Suppressor macrophage treated with lipopolysaccharide for 1 hour (primary cell): ENCODE measurements at regions not wholly inside any gene's neighbourhood (a gene's known extent, or its start where the extent isn't known, plus 50 kb on each side); places are given as distances from the start of the nearest gene placed in this dataset.

ENCODE experiments used
- DNase-seq, 3 donors: peaks; one replicate each; pipeline ENCODE4 v3.0.0-alpha.2; 2020 to 2022

- DNase-seq = no peak
These were observed 1281.0 kb upstream of the NXPH2 start for GRCh38 chr2:140061240-140061639.

GRCh38 chr2:140057928-140058327, 1277.7 kb upstream of the NXPH2 start:
- DNase-seq = no peak

- no peak for DNase-seq
These were observed 1261.6 kb upstream of the NXPH2 start for GRCh38 chr2:140041811-140042210.

- no peak for DNase-seq
These were observed 1261.0 kb upstream of the NXPH2 start for GRCh38 chr2:140041239-140041638.

- no peak for DNase-seq
These were observed 1253.4 kb upstream of the NXPH2 start for GRCh38 chr2:140033638-140034037.

GRCh38 chr2:140027966-140028365, 1247.8 kb upstream of the NXPH2 start:
- DNase-seq = no peak

- no peak for DNase-seq
These were observed 1247.1 kb upstream of the NXPH2 start for GRCh38 chr2:140027320-140027719.

- no peak for DNase-seq
These were observed 1243.1 kb upstream of the NXPH2 start for GRCh38 chr2:140023291-140023690.

- DNase-seq = no peak
These were observed 1238.4 kb upstream of the NXPH2 start for GRCh38 chr2:140018541-140018940.

GRCh38 chr2:140014204-140014546, 1234.0 kb upstream of the NXPH2 start:
- DNase-seq = no peak

- no peak for DNase-seq
These were observed 1233.5 kb upstream of the NXPH2 start for GRCh38 chr2:140013545-140014203.

- no peak for DNase-seq
These were observed 1231.1 kb upstream of the NXPH2 start for GRCh38 chr2:140011287-140011686.

- DNase-seq = no peak
These were observed 1221.9 kb upstream of the NXPH2 start for GRCh38 chr2:140002110-140002509.

GRCh38 chr2:139992711-139993345, 1212.6 kb upstream of the NXPH2 start:
- DNase-seq = no peak

- no peak for DNase-seq
These were observed 1211.9 kb upstream of the NXPH2 start for GRCh38 chr2:139992078-139992477.

- DNase-seq = no peak
These were observed 1210.6 kb upstream of the NXPH2 start for GRCh38 chr2:139990646-139991335.

GRCh38 chr2:139969323-139969722, 1189.1 kb upstream of the NXPH2 start:
- DNase-seq = no peak

GRCh38 chr2:139968588-139968987, 1188.4 kb upstream of the NXPH2 start:
- no peak for DNase-seq

GRCh38 chr2:139967665-139968064, 1187.5 kb upstream of the NXPH2 start:
- DNase-seq = no peak

GRCh38 chr2:139964721-139965440, 1184.7 kb upstream of the NXPH2 start:
- DNase-seq = no peak

GRCh38 chr2:139963863-139964355, 1183.7 kb upstream of the NXPH2 start:
- no peak for DNase-seq

- DNase-seq = no peak
These were observed 1169.2 kb upstream of the NXPH2 start for GRCh38 chr2:139949242-139949972.

- no peak for DNase-seq
These were observed 1166.5 kb upstream of the NXPH2 start for GRCh38 chr2:139946690-139947089.
